ENCODE measurements at regions not wholly inside any gene's neighbourhood (a gene's known extent, or its start where the extent isn't known, plus 50 kb on each side); places are given as distances from the start of the nearest gene placed in this dataset.
"Not testable (repeated sequence)": the region's sequence is repeated elsewhere in the genome, so short reads cannot be mapped to it uniquely, and the experiment has no call there.

DNA sequence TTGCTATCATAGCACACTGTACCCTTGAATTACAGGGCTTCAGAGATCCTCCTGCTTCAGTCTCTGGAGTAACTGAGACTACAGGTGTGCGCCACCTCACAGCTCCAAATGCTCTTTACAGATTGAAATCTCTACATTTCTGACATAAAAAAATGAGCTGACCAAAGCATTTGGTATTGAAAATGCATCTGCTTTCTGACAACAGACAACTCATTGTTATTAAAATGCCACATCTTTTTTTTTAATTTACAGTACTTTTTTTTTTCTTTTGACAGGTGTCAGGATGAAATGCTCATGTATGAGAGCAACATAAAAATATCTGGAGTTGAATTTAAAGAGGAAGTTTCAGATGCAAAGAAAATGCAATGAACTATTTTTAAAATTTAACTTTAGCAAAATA lies 764.5 kb downstream of the TRAM1L1 start:
- no peak for DNase-seq (ENCODE audit: low spot score)

GRCh38 chr4:116303736-116304188 lies 781.6 kb downstream of the TRAM1L1 start:
- no peak for DNase-seq (ENCODE audit: low spot score)

GRCh38 chr4:116302990-116303735 lies 782.2 kb downstream of the TRAM1L1 start:
- no peak for DNase-seq (ENCODE audit: low spot score)

DNA sequence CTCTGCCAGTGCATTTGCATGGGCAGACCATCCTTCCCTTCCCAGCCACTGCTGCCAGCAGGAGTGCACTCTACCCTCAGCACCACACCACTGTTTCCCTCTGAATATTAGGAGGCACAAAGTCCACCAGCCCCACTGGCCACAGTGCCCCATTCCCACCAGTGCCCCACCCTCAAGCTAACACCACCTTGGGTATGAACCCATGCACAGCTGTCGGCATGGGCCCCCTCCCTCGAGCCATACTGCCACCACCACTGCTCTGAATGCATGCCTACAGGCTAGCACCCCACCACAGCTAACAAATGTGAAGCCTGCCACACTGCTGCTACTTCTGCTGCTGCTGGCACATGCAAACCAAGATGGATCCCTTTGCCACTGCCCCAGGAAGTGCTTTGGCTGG lies 810.4 kb downstream of the TRAM1L1 start:
- no peak for DNase-seq (ENCODE audit: low spot score)

DNA sequence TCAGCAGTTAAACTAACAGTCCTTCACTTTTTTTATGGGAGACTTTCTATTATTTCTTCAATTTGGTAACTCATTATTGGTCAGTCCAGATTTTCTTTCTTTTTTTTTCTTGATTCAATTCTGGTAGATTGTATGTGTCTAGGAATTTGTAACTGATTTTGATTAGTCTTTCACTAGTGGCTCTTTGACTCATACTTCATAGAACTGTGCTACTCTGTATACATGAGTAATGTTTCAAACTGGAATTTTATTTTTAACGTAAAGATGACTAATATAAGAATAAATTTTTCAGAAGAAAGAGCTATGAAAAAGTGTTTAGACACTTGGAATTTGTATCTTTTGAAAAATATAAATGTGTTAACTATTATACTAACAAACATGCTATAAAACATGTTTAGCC lies 813.0 kb downstream of the TRAM1L1 start:
- no peak for DNase-seq (ENCODE audit: low spot score)

GRCh38 chr4:116260931-116261330 lies 824.4 kb downstream of the TRAM1L1 start:
- DNase-seq (ENCODE audit: low spot score): not testable (repeated sequence)

GRCh38 chr4:116244771-116245170 lies 840.6 kb downstream of the TRAM1L1 start:
- no peak for DNase-seq (ENCODE audit: low spot score)

DNA sequence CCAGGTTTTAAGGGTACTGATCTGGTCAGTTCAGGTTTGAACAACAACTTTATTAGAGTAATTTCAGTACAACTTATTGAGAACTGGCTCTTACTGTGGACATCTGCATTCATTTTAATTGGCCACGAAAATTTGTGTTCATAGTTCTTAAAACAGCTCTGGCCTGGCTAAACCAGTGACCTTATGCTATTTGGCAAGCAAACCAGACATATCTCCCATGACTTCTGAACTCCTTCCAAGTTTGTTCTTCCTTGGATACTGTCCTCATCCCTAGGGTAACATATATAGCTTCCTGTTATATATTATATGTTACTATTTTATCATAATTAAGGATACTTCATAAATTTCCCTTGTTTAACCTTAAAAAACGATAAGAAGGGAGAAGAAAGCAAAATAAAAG lies 841.9 kb downstream of the TRAM1L1 start:
- no peak for DNase-seq (ENCODE audit: low spot score)

DNA sequence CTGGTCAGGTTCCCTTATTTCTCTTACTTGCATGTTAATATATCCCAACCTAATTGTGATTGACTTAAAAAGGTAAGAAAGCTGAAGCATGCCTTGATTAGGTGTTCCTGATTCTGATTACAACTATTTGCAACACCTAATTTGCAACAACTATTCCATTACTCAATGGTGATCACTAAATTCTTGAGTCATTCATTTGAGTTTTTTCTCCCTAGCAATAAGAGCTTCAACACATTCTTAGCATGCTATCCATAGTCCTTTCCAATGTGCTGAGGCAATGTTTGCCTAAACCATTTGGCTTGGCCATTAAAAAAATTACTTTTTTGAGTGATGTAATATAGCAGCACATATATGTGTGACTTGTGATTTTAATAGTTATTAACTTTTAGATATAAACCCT lies 851.4 kb downstream of the TRAM1L1 start:
- no peak for DNase-seq (ENCODE audit: low spot score)

DNA sequence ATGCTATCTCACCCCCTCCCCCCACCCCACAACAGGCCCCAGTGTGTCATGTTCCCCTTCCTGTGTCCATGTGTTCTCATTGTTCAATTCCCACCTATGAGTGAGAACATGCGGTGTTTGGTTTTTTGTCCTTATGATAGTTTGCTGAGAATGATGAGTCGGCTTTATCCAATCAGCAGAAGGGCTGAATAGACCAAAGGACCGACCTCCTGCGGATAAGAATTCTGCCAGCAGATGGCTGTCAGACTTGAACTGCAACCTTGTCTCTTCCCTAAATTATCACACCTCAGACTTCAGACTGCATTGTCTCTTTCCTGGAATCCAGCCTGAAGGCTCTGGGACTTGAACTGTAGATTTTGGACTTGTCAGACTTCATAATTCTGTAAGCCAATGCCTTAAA lies 853.4 kb downstream of the TRAM1L1 start:
- peak; percentile 17 for DNase-seq (ENCODE audit: low spot score)

- DNase-seq (ENCODE audit: low spot score): no peak
Measured at GRCh38 chr4:116229420-116229819, 856.0 kb downstream of the TRAM1L1 start.

- no peak for DNase-seq (ENCODE audit: low spot score)
Measured at GRCh38 chr4:116223040-116223732, 862.2 kb downstream of the TRAM1L1 start.

DNA sequence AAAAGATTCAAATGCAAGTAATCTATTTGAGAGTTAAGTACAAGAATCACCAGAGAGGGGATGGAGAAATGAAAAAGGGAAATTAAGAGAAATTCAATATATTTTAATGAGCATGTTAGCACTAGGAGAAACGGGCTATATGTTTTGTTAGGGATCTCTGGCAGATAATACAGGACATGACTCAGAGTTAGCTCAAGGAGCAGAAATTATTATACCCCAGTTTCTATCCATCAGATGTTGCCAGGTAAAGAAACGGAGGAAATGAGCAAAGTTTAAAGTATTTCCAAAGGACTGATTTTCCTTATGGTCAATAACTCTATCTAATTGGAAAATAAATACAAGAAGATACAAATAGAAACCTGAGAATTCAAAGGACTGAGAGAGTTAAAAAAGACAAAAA lies 867.6 kb downstream of the TRAM1L1 start:
- DNase-seq (ENCODE audit: low spot score): no peak

DNA sequence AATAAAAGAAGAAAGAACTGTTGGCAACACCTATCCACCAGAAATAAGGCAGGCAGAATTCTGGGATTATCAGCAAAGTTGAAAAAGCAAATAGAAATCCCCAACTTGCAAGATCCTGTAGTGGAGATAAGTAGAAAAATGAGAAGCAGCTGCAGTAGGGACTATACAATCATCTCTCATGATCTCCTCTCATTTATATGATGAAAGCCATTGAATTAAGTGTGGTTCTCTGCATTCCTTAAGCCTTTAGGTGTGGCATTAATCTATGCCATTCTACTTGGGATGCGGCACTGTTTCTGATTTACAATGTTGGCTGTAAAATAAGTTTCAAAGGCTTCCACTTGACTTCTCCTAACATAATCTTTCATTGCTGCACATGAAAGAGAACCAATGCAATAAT lies 869.8 kb downstream of the TRAM1L1 start:
- DNase-seq (ENCODE audit: low spot score): no peak

- no peak for DNase-seq (ENCODE audit: low spot score)
Measured at GRCh38 chr4:116202524-116202923, 882.9 kb downstream of the TRAM1L1 start.

- DNase-seq (ENCODE audit: low spot score): no peak
Measured at GRCh38 chr4:116197317-116197809, 888.0 kb downstream of the TRAM1L1 start.

- no peak for DNase-seq (ENCODE audit: low spot score)
Measured at GRCh38 chr4:116183241-116183640, 902.1 kb downstream of the TRAM1L1 start.

GRCh38 chr4:116180157-116180601 lies 905.2 kb downstream of the TRAM1L1 start:
- peak; percentile 11 for DNase-seq (ENCODE audit: low spot score)

GRCh38 chr4:116151371-116151770 lies 934.0 kb downstream of the TRAM1L1 start:
- not testable (repeated sequence) for DNase-seq (ENCODE audit: low spot score)

- no peak for DNase-seq (ENCODE audit: low spot score)
Measured at GRCh38 chr4:116150152-116150551, 935.2 kb downstream of the TRAM1L1 start.

DNA sequence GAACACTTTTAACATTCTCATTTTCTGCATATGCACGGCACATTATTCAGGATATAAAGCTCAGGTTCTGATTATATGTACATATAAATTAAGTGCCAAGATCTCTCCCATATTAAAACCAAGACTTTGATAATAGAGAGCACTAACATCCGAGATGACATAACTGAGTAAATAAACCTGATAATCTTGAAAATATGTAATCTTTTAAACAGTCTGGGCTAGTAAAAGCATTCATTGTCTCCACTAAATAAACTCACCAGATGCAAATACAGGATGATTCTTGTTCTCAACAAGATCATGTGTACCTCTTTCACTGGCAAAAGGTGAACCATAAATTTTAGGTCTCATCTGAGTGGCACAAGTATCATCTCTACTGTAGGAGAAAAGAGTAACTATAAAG lies 942.2 kb downstream of the TRAM1L1 start:
- no peak for DNase-seq (ENCODE audit: low spot score)

- DNase-seq (ENCODE audit: low spot score): no peak
Measured at GRCh38 chr4:116132946-116133345, 952.4 kb downstream of the TRAM1L1 start.

DNA sequence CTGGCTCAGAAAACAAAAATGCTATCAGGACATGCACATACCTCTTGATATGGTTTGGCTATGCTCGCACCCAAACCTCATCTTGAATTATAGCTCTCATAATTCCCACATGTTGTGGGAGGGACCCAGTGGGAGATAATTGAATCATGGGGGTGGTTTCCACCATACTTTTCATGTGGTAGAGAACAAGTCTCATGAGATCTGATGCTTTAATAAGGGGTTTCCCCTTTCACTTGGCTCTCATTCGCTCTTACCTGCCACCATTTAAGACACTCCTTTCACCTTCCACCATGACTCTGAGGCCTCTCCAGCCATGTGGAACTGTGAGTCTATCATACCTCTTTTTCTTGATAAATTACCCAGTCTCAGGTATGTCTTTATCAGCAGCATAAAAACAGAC lies 958.6 kb downstream of the TRAM1L1 start:
- DNase-seq (ENCODE audit: low spot score): no peak
